HepG2 (cell line): ENCODE measurements at regions not wholly inside any gene's neighbourhood (a gene's known extent, or its start where the extent isn't known, plus 50 kb on each side); places are given as distances from the start of the nearest gene placed in this dataset.

Experiments
- ATF1 ChIP-seq: IDR thresholded peaks from 2 replicates; pipeline ENCODE4 v1.6.1; 2016; ENCODE audit warnings: mild to moderate bottlenecking, control low read depth
- BRD4 ChIP-seq: sonication (generic); formaldehyde crosslinking; IDR thresholded peaks from 2 replicates; pipeline ENCODE4 v1.4.0; 2020; ENCODE audit warnings: missing genetic modification reagents
- CREB1 ChIP-seq, 2 experiments: fragments of 450-650 bp in 1 of 2; IDR thresholded peaks; 2 replicates each; pipeline ENCODE4 v1.6.1; 2016 to 2017; ENCODE audit warnings: control low read depth in 1 of 2, mild to moderate bottlenecking in 1 of 2, missing compliant biosample characterization in 1 of 2, missing genetic modification characterization in 1 of 2
- ERF ChIP-seq: IDR thresholded peaks from 2 replicates; pipeline ENCODE4 v1.6.1; 2018; ENCODE audit warnings: missing biosample characterization, missing genetic modification reagents
- ETV6 ChIP-seq: sonication (generic); formaldehyde crosslinking; conservative IDR thresholded peaks from 2 replicates; pipeline ENCODE4 v1.4.0; 2020; ENCODE audit warnings: missing genetic modification reagents
- HMGXB3 ChIP-seq: sonication (generic); formaldehyde crosslinking; IDR thresholded peaks from 2 replicates; pipeline ENCODE4 v1.4.0; 2020; ENCODE audit warnings: missing genetic modification reagents, borderline replicate concordance
- NCOA1 ChIP-seq: sonication (generic); formaldehyde crosslinking; IDR thresholded peaks from 2 replicates; pipeline ENCODE4 v1.9.0; 2021; ENCODE audit warnings: missing genetic modification reagents
- NFE2 ChIP-seq: sonication (generic); formaldehyde crosslinking; IDR thresholded peaks from 2 replicates; pipeline ENCODE4 v1.4.0; 2020; ENCODE audit warnings: missing genetic modification reagents
- RELA ChIP-seq: sonication (generic); formaldehyde crosslinking; IDR thresholded peaks from 2 replicates; pipeline ENCODE4 v1.4.0; 2020; ENCODE audit warnings: missing genetic modification reagents
- SOX5 ChIP-seq: IDR thresholded peaks from 2 replicates; pipeline ENCODE4 v1.6.1; 2016; ENCODE audit warnings: borderline replicate concordance
- TBL1XR1 ChIP-seq: fragments of 150-350 bp; IDR thresholded peaks from 2 replicates; pipeline ENCODE4 v1.6.1; 2014; ENCODE audit warnings: borderline replicate concordance, low read length; ENCODE audit not compliant: partially characterized antibody
- TEAD3 ChIP-seq: optimal IDR thresholded peaks from 2 replicates; pipeline ENCODE3; 2016; ENCODE audit warnings: borderline replicate concordance
- YEATS2 ChIP-seq: sonication (generic); formaldehyde crosslinking; IDR thresholded peaks from 2 replicates; pipeline ENCODE4 v1.4.0; 2020; ENCODE audit warnings: missing genetic modification reagents, borderline replicate concordance
- ZMYM3 ChIP-seq: sonication (generic); formaldehyde crosslinking; IDR thresholded peaks from 2 replicates; pipeline ENCODE4 v1.5.1; 2020; ENCODE audit warnings: mild to moderate bottlenecking, missing genetic modification reagents
- ZNF331 ChIP-seq: sonication (generic); formaldehyde crosslinking; IDR thresholded peaks from 2 replicates; pipeline ENCODE4 v1.4.0; 2020; ENCODE audit warnings: missing genetic modification reagents
- ZNF335 ChIP-seq: sonication (generic); formaldehyde crosslinking; IDR thresholded peaks from 2 replicates; pipeline ENCODE4 v1.4.0; 2020; ENCODE audit warnings: missing genetic modification reagents
- ZNF451 ChIP-seq: sonication (generic); formaldehyde crosslinking; IDR thresholded peaks from 2 replicates; pipeline ENCODE4 v1.5.0; 2020; ENCODE audit warnings: mild to moderate bottlenecking, missing genetic modification reagents
- ZNF574 ChIP-seq: sonication (generic); formaldehyde crosslinking; IDR thresholded peaks from 2 replicates; pipeline ENCODE4 v1.4.0; 2020; ENCODE audit warnings: missing genetic modification reagents
- ZNF644 ChIP-seq: IDR thresholded peaks from 2 replicates; pipeline ENCODE4 v1.6.1; 2016; ENCODE audit warnings: low read depth
- ZNF670 ChIP-seq: sonication (generic); formaldehyde crosslinking; IDR thresholded peaks from 2 replicates; pipeline ENCODE4 v1.8.0; 2022; ENCODE audit warnings: mild to moderate bottlenecking, missing genetic modification reagents, borderline replicate concordance
- ZNF776 ChIP-seq: sonication (generic); formaldehyde crosslinking; IDR thresholded peaks from 2 replicates; pipeline ENCODE4 v1.4.0; 2020; ENCODE audit warnings: mild to moderate bottlenecking, missing genetic modification reagents
- ZNF780A ChIP-seq: sonication (generic); formaldehyde crosslinking; IDR thresholded peaks from 2 replicates; pipeline ENCODE4 v1.8.0; 2022; ENCODE audit warnings: mild to moderate bottlenecking, missing genetic modification reagents, moderate library complexity
- ZSCAN20 ChIP-seq: sonication (generic); formaldehyde crosslinking; IDR thresholded peaks from 2 replicates; pipeline ENCODE4 v1.4.0; 2020; ENCODE audit warnings: missing genetic modification reagents, mild to moderate bottlenecking, borderline replicate concordance

DNA sequence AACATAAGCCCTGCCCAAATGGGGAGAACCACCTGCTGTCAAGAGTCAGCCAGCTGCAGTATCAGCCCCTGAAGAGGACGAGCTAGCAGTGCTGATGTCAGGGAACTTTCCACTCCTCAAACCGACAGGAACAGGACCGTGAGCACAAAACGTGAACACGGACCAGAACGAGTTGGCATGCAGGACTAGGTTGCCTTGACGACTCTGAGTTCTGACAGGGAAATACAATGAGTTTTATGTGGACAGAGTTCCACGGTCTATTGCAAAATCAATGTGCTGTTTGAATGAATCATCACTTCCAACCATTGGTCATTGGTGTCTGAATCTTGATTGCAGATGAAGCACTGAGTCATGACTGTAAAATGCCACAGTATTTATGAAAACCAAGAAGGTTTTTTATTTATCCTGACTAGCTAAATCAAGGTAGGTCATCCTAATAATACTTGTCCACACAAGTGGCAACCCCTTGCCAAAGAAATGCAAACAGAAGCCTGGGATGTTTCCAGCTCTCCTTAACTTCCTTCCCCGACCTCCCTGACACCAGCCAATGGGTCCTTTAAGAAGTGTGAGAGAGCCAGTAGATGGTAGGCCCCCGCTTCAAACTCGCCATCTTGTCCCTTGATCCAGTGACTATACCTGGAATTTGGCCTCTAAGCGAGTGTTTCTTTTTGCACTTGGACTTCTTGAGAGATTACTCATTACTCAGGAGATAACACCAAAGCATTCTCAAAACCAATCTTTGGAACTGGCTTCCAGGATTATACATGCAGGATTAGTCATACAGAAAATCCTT, 119.6 kb downstream of the ASB7 start (continued):
- TF ChIP-seq ZNF331: 0 out of 2 replicates have a peak, but pooled peaks have one; percentile 27
- peak; percentile 82 for TF ChIP-seq TEAD3 (CRISPR knock-in tag)
- TF ChIP-seq ZNF451: no peak
- TF ChIP-seq NCOA1 (CRISPR knock-in tag): no peak
- 0 out of 2 replicates have a peak, but pooled peaks have one; percentile 28 for TF ChIP-seq NFE2 (CRISPR knock-in tag)
- TF ChIP-seq ZNF670 (CRISPR knock-in tag): no peak
- TF ChIP-seq BRD4: no peak
- TF ChIP-seq ZMYM3 (CRISPR knock-in tag): no peak
- 0 out of 2 replicates have a peak, but pooled peaks have one; percentile 37 for TF ChIP-seq ZNF335 (CRISPR knock-in tag)
- peak; percentile 92 for TF ChIP-seq ZNF644
- TF ChIP-seq ERF: 0 out of 2 replicates have a peak, but pooled peaks have one; percentile 30
- peak; percentile 48; the same call in 1 of the 2 replicates for TF ChIP-seq SOX5 (CRISPR knock-in tag)
- TF ChIP-seq ZNF776 (CRISPR knock-in tag): no peak
- no peak for TF ChIP-seq ATF1
- TF ChIP-seq ZSCAN20 (CRISPR knock-in tag): no peak
- peak; percentile 66; the same call in 1 of the 2 replicates for TF ChIP-seq HMGXB3 (CRISPR knock-in tag)
- TF ChIP-seq ZNF574 (CRISPR knock-in tag): no peak
- TF ChIP-seq ETV6 (CRISPR knock-in tag): no peak
- TF ChIP-seq TBL1XR1: peak; percentile 48
- TF ChIP-seq ZNF780A (CRISPR knock-in tag): no peak
- peak; percentile 13; the same call in 1 of the 2 replicates for TF ChIP-seq CREB1 (IDR thresholded peaks at IDR 0.05)
- TF ChIP-seq CREB1 (CRISPR knock-in tag; IDR thresholded peaks at IDR 0.05): peak; percentile 61; the same call in 1 of the 2 replicates
- no peak for TF ChIP-seq YEATS2 (CRISPR knock-in tag)
- TF ChIP-seq RELA (CRISPR knock-in tag): no peak
